A673 (cell line): ENCODE measurements at regions not wholly inside any gene's neighbourhood (a gene's known extent, or its start where the extent isn't known, plus 50 kb on each side); places are given as distances from the start of the nearest gene placed in this dataset.

ENCODE experiments used
- BruUV-seq: library from RNA; stranded (reverse); fragments of 400-500 nt; replicated peaks from 2 replicates; lab custom pipeline; 2021; lab: Mats Ljungman, UMichigan
- CTCF ChIA-PET: fragments of 300-600 bp; sonication (Branson Sonifier 250); formaldehyde crosslinking; loops from one replicate; lab custom pipeline; 2022; ENCODE audit warnings: antibody characterized with exemption; lab: Charles Lee
- POLR2A ChIA-PET: fragments of 300-600 bp; sonication (Branson Sonifier 250); formaldehyde crosslinking; loops from one replicate; lab custom pipeline; 2022; ENCODE audit warnings: antibody characterized with exemption; ENCODE audit not compliant: low non-redundant PET; lab: Charles Lee
- DNase-seq: peaks from one replicate; pipeline ENCODE4 v3.0.0-alpha.2; 2015; ENCODE audit warnings: low spot score
- H3K27ac ChIP-seq: fragments of 200-600 bp; sonication (generic); 2 replicates; pipeline ENCODE4 v1.5.1; 2016; ENCODE audit warnings: mixed run types, low read depth, mild to moderate bottlenecking, mixed read lengths, antibody characterized with exemption, low read length; ENCODE audit not compliant: poor library complexity, severe bottlenecking
- H3K27me3 ChIP-seq: fragments of 200-600 bp; sonication (generic); replicated peaks from 2 replicates; pipeline ENCODE4 v1.6.1; 2017; ENCODE audit warnings: mixed run types, low read depth, mild to moderate bottlenecking, mixed read lengths, antibody characterized with exemption, low read length; ENCODE audit not compliant: insufficient read depth, poor library complexity
- H3K36me3 ChIP-seq: fragments of 200-600 bp; sonication (generic); 2 replicates; pipeline ENCODE4 v1.6.1; 2016; ENCODE audit warnings: mixed run types, mild to moderate bottlenecking, mixed read lengths, antibody characterized with exemption, low read length; ENCODE audit not compliant: insufficient read depth, poor library complexity, severe bottlenecking
- H3K4me1 ChIP-seq: fragments of 200-600 bp; sonication (generic); 2 replicates; pipeline ENCODE4 v1.6.1; 2017; ENCODE audit warnings: mixed run types, mild to moderate bottlenecking, mixed read lengths, antibody characterized with exemption, low read length; ENCODE audit not compliant: insufficient read depth, poor library complexity, severe bottlenecking
- H3K4me3 ChIP-seq: fragments of 200-600 bp; sonication (generic); 2 replicates; pipeline ENCODE4 v1.5.1; 2016; ENCODE audit warnings: low read depth, mixed run types, mild to moderate bottlenecking, mixed read lengths, low read length; ENCODE audit not compliant: poor library complexity, severe bottlenecking
- H3K9me3 ChIP-seq: fragments of 200-600 bp; sonication (generic); 2 replicates; pipeline ENCODE4 v1.6.1; 2016; ENCODE audit warnings: mixed run types, low read depth, mild to moderate bottlenecking, mixed read lengths, antibody characterized with exemption, low read length; ENCODE audit not compliant: poor library complexity, severe bottlenecking
- EZH2 ChIP-seq: fragments of 200-600 bp; sonication (generic); IDR thresholded peaks from 2 replicates; pipeline ENCODE4 v1.6.1; 2017; ENCODE audit warnings: borderline replicate concordance, low read depth, mild to moderate bottlenecking, mixed read lengths, antibody characterized with exemption, low read length; ENCODE audit not compliant: poor library complexity, severe bottlenecking
- intact Hi-C: fragments of 100-400 bp; cut with micrococcal nuclease; formaldehyde crosslinking; loops from one replicate; pipeline ENCODE4 v1.10.0; 2022; ENCODE audit not compliant: unreplicated experiment
- TF ChIP-seq, protein P1 (sequence below): fragments of 300-800, 200-600 bp; sonication (generic); conservative IDR thresholded peaks from 2 replicates; pipeline ENCODE4 v1.5.1; 2017; ENCODE audit warnings: low read depth, mild to moderate bottlenecking, antibody characterized with exemption, low read length, moderate library complexity, mixed read lengths

DNA sequence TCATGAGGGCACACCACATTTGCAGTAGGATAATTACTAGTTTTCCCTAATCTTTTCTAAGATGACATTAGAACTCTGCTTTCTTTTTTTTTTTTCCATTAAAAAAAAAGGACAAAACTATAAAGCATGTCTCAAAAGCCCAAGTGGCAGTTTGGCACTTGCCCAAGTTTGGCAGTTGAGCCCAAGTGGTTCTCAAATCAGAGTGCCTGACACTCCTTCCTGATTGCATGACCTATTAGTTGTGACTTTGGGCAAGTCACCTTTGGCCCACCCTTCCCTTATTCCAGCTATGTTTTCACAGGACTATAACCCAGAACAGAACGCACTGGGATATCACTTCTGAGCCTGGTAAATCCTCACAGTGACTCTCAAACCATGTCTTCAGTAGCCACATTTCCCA, 273.0 kb downstream of the CCDC85A start:
- H3K4me1 ChIP-seq: no peaks in the 10 kb centered on the region
- H3K36me3 ChIP-seq: no peaks in the 10 kb centered on the region
- H3K27ac ChIP-seq: no peak overlapping the region
- ChIA-PET POLR2A (no interaction called here), CTCF (no interaction called here)
- H3K9me3 ChIP-seq: no peaks in the 10 kb centered on the region
- H3K4me3 ChIP-seq: no peak overlapping the region
- intact Hi-C loops: no loop called here
- H3K27me3 ChIP-seq: no peaks in the 10 kb centered on the region
- no peak for DNase-seq
- BruUV-seq: no TSS peak
- TF ChIP-seq, protein P1, sequence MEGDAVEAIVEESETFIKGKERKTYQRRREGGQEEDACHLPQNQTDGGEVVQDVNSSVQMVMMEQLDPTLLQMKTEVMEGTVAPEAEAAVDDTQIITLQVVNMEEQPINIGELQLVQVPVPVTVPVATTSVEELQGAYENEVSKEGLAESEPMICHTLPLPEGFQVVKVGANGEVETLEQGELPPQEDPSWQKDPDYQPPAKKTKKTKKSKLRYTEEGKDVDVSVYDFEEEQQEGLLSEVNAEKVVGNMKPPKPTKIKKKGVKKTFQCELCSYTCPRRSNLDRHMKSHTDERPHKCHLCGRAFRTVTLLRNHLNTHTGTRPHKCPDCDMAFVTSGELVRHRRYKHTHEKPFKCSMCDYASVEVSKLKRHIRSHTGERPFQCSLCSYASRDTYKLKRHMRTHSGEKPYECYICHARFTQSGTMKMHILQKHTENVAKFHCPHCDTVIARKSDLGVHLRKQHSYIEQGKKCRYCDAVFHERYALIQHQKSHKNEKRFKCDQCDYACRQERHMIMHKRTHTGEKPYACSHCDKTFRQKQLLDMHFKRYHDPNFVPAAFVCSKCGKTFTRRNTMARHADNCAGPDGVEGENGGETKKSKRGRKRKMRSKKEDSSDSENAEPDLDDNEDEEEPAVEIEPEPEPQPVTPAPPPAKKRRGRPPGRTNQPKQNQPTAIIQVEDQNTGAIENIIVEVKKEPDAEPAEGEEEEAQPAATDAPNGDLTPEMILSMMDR: no peak
- TF ChIP-seq EZH2: no peak

DNA sequence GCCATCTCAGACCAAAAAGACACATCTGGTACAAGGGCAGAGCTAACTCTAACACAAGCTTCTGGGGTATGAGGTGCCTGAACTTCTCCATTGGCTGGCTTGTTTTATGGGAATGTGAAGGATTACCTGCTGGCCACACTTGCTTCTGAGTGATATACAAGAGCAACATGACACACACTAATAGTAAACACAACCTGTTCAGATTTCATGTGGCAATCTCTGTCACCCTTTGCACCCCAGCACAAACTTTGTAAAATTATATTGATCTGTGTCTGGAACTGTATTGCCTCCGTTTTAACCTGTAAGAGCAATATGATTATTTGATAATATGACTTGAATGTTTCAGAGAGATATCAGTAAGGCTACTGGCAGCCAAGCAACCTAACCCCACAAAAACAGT, 276.7 kb downstream of the CCDC85A start:
- BruUV-seq: no TSS peak
- Histone ChIP-seq H3K4me1 (no peaks in the 10 kb centered on the region), H3K27ac (no peak overlapping the region), H3K36me3 (no peaks in the 10 kb centered on the region), H3K9me3 (no peaks in the 10 kb centered on the region), H3K4me3 (no peak overlapping the region), H3K27me3 (no peaks in the 10 kb centered on the region)
- TF ChIP-seq, protein P1: no peak
- no peak for TF ChIP-seq EZH2
- intact Hi-C loops: no loop called here
- DNase-seq: no peak
- CTCF ChIA-PET: no interaction called here
- POLR2A ChIA-PET: no interaction called here

DNA sequence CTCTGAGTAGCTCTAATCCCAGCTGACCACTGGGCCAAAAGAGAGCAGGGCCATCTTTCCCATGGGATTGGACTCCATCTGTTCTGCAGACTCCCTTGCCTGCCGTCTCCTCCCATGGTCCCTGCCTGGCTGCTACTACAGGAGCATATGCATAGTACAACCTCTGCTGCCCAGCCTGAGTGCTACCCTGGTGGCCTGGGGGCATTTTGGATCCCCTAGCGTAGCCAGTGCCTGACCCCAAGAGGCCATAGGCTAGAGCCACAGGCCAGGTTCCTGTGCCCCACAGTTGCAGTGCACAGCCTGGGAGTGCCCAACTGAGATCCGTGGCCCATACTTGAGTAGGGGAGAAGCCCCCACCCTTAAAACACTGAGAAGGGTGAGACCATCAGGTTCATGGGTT, 280.3 kb downstream of the CCDC85A start:
- no TSS peak for BruUV-seq
- CTCF ChIA-PET: no interaction called here
- no peaks in the 10 kb centered on the region for H3K36me3 ChIP-seq
- intact Hi-C loops: no loop called here
- H3K27ac ChIP-seq: no peak overlapping the region
- POLR2A ChIA-PET: no interaction called here
- H3K4me3 ChIP-seq: no peak overlapping the region
- TF ChIP-seq, protein P1: no peak
- TF ChIP-seq EZH2: no peak
- H3K27me3 ChIP-seq: no peaks in the 10 kb centered on the region
- H3K9me3 ChIP-seq: no peaks in the 10 kb centered on the region
- no peak for DNase-seq
- H3K4me1 ChIP-seq: no peaks in the 10 kb centered on the region
